IMR-90 (cell line): ENCODE measurements at regions not wholly inside any gene's neighbourhood (a gene's known extent, or its start where the extent isn't known, plus 50 kb on each side); places are given as distances from the start of the nearest gene placed in this dataset.

Experiments
- ATAC-seq: fragments of 200-7000 bp; cut with Tn5 transposase; 2 replicates; pipeline ENCODE4 v1.9.1; 2020; ENCODE audit warnings: low read depth, mild to moderate bottlenecking, moderate library complexity
- BruUV-seq: library from RNA; stranded (reverse); fragments of 400-500 nt; replicated peaks from 2 replicates; lab custom pipeline; 2021; lab: Mats Ljungman, UMichigan
- CTCF ChIA-PET: fragments of 300-600 bp; formaldehyde crosslinking; extraction: SDS; loops from one replicate; lab custom pipeline; 2021; ENCODE audit warnings: antibody characterized with exemption; lab: Yijun Ruan, JAX
- POLR2A ChIA-PET: fragments of 300-600 bp; sonication (Branson Sonifier 250); formaldehyde crosslinking; loops from one replicate; lab custom pipeline; 2022; ENCODE audit warnings: antibody characterized with exemption; ENCODE audit not compliant: unreplicated experiment; lab: Charles Lee
- DNase-seq: peaks from one replicate; pipeline ENCODE4 v3.0.0; 2013
- H2AFZ ChIP-seq: replicated peaks from 2 replicates; pipeline ENCODE3; 2013; ENCODE audit warnings: low read length, mild to moderate bottlenecking; ENCODE audit not compliant: poor library complexity
- H2AK5ac ChIP-seq: 2 replicates; pipeline ENCODE4 v1.6.1; 2013; ENCODE audit warnings: low read depth, low read length, inconsistent platforms
- H2AK9ac ChIP-seq: replicated peaks from 2 replicates; pipeline ENCODE3; 2013; ENCODE audit warnings: mild to moderate bottlenecking, low read depth, low read length, moderate library complexity; ENCODE audit not compliant: poor library complexity
- H2BK120ac ChIP-seq: 2 replicates; pipeline ENCODE4 v1.6.1; 2013; ENCODE audit warnings: low read depth, low read length, inconsistent platforms
- H2BK15ac ChIP-seq: 3 replicates; pipeline ENCODE4 v1.6.1; 2013; ENCODE audit warnings: low read depth, low read length, inconsistent platforms
- H2BK20ac ChIP-seq: 2 replicates; pipeline ENCODE4 v1.6.1; 2013; ENCODE audit warnings: low read depth, mild to moderate bottlenecking, inconsistent platforms, low read length, moderate library complexity
- H2BK5ac ChIP-seq: 2 replicates; pipeline ENCODE4 v1.6.1; 2013; ENCODE audit warnings: mild to moderate bottlenecking, low read depth, low read length, inconsistent platforms; ENCODE audit not compliant: poor library complexity, severe bottlenecking
- H3K14ac ChIP-seq: replicated peaks from 2 replicates; pipeline ENCODE4 v1.6.1; 2013; ENCODE audit warnings: low read depth, low read length, inconsistent platforms
- H3K18ac ChIP-seq: 2 replicates; pipeline ENCODE4 v1.6.1; 2013; ENCODE audit warnings: low read depth, low read length, control low read depth
- H3K23ac ChIP-seq: 2 replicates; pipeline ENCODE4 v1.6.1; 2013; ENCODE audit warnings: low read depth, low read length, inconsistent platforms
- H3K27ac ChIP-seq: 2 replicates; pipeline ENCODE4 v1.5.1; 2013; ENCODE audit warnings: mild to moderate bottlenecking, control low read depth, low read length; ENCODE audit not compliant: insufficient read depth
- H3K27me3 ChIP-seq: 2 replicates; pipeline ENCODE4 v1.6.1; 2013; ENCODE audit warnings: low read length; ENCODE audit not compliant: control insufficient read depth, insufficient read depth
- H3K36me3 ChIP-seq: 2 replicates; pipeline ENCODE4 v1.6.1; 2013; ENCODE audit warnings: low read length, mixed read lengths; ENCODE audit not compliant: control insufficient read depth, insufficient read depth
- H3K4ac ChIP-seq: 2 replicates; pipeline ENCODE4 v1.6.1; 2013; ENCODE audit warnings: low read depth, low read length, inconsistent platforms
- H3K4me1 ChIP-seq: 2 replicates; pipeline ENCODE4 v1.6.1; 2013; ENCODE audit warnings: low read length, mixed read lengths; ENCODE audit not compliant: control insufficient read depth, insufficient read depth
- H3K4me2 ChIP-seq: 2 replicates; pipeline ENCODE4 v1.6.1; 2013; ENCODE audit warnings: low read depth, mild to moderate bottlenecking, control low read depth, low read length, moderate library complexity
- H3K4me3 ChIP-seq: 2 replicates; pipeline ENCODE4 v1.5.1; 2013; ENCODE audit warnings: low read depth, mild to moderate bottlenecking, control low read depth, low read length, moderate library complexity; ENCODE audit not compliant: insufficient read depth
- H3K56ac ChIP-seq: 2 replicates; pipeline ENCODE4 v1.6.1; 2013; ENCODE audit warnings: low read length, inconsistent platforms; ENCODE audit not compliant: insufficient read depth; ENCODE audit errors: extremely low read depth
- H3K79me1 ChIP-seq, 2 experiments: 2 replicates each; pipeline ENCODE4 v1.6.1; 2013; ENCODE audit warnings: low read length in 2 of 2, inconsistent platforms in 1 of 2, low read depth in 1 of 2
- H3K9ac ChIP-seq: 2 replicates; pipeline ENCODE4 v1.6.1; 2013; ENCODE audit warnings: low read depth, low read length, control low read depth
- H3K9me1 ChIP-seq: 2 replicates; pipeline ENCODE4 v1.6.1; 2013; ENCODE audit warnings: low read length, inconsistent platforms; ENCODE audit not compliant: insufficient read depth
- H3K9me3 ChIP-seq: 2 replicates; pipeline ENCODE4 v1.6.1; 2013; ENCODE audit warnings: low read length; ENCODE audit not compliant: control insufficient read depth, insufficient read depth
- H4K20me1 ChIP-seq: 2 replicates; pipeline ENCODE4 v1.6.1; 2013; ENCODE audit warnings: low read length, inconsistent platforms; ENCODE audit not compliant: insufficient read depth
- H4K5ac ChIP-seq: 2 replicates; pipeline ENCODE4 v1.6.1; 2013; ENCODE audit warnings: mild to moderate bottlenecking, low read depth, low read length, control low read depth
- H4K8ac ChIP-seq, 2 experiments: 2 replicates each; pipeline ENCODE4 v1.6.1; 2013; ENCODE audit warnings: low read depth in 2 of 2, low read length in 2 of 2, control low read depth in 1 of 2, inconsistent platforms in 1 of 2
- H4K91ac ChIP-seq: 2 replicates; pipeline ENCODE4 v1.6.1; 2013; ENCODE audit warnings: low read depth, low read length, inconsistent platforms; ENCODE audit not compliant: insufficient read depth
- CHD1 ChIP-seq: IDR thresholded peaks from 2 replicates; pipeline ENCODE4 v1.6.1; 2012; ENCODE audit warnings: low read depth, low read length, improper control_type of control experiment
- POLR2A ChIP-seq: IDR thresholded peaks from 2 replicates; pipeline ENCODE4 v1.6.1; 2012; ENCODE audit warnings: mild to moderate bottlenecking, low read depth, low read length
- RAD21 ChIP-seq: IDR thresholded peaks from 2 replicates; pipeline ENCODE4 v1.6.1; 2012; ENCODE audit warnings: low read length, improper control_type of control experiment
- RFX5 ChIP-seq: IDR thresholded peaks from 2 replicates; pipeline ENCODE4 v1.8.0; 2012; ENCODE audit warnings: low read depth, mild to moderate bottlenecking, low read length, moderate library complexity
- WGBS, 2 experiments: methylation state at CpG; one replicate each; pipeline versions ENCODE4 v1.1.5 to v1.1.7; 2013; ENCODE audit warnings: missing lambda C conversion rate in 2 of 2; ENCODE audit not compliant: insufficient read length in 1 of 2; ENCODE audit errors: extremely low coverage in 2 of 2; 5-methylcytosine and 5-hydroxymethylcytosine counted together
- dilution Hi-C: fragments of 300-500 bp; cut with HindIII; formaldehyde crosslinking; loops from one replicate; pipeline ENCODE4 v1.14.3; 2018; ENCODE audit warnings: low sequenced_read_pairs; ENCODE audit not compliant: unreplicated experiment
- in situ Hi-C: fragments of 300-500 bp; cut with MboI; formaldehyde crosslinking; loops from 3 replicates; pipeline ENCODE4 v1.14.3; 2019; ENCODE audit warnings: low sequenced_read_pairs, inconsistent platforms, mixed read lengths
- intact Hi-C: fragments of 100-400 bp; cut with micrococcal nuclease; formaldehyde crosslinking; loops from 2 replicates; pipeline ENCODE4 v1.10.0; 2022

- Histone ChIP-seq H3K9ac (no peak overlapping the region), H3K18ac (no peak overlapping the region), H2AK5ac (no peak overlapping the region), H2AK9ac (no peak overlapping the region), H3K9me3 (peaks cover 2% of the 10 kb centered on the region), H3K4me3 (no peak overlapping the region), H3K27ac (no peak overlapping the region), H2BK5ac (no peak overlapping the region), H2BK120ac (no peak overlapping the region), H3K4ac (no peak overlapping the region), H2BK15ac (no peak overlapping the region), H4K20me1 (no peaks in the 10 kb centered on the region), H3K56ac (no peak overlapping the region), H2AFZ (no peak overlapping the region), H4K8ac (no peak overlapping the region), H3K14ac (no peak overlapping the region), H2BK20ac (no peak overlapping the region), H3K4me2 (no peak overlapping the region), H4K5ac (no peak overlapping the region), H3K4me1 (peaks cover 8% of the 10 kb centered on the region), H3K27me3 (no peaks in the 10 kb centered on the region), H3K23ac (no peak overlapping the region), H4K91ac (no peak overlapping the region), H3K79me1 (no peaks in the 10 kb centered on the region; a peak in 1 of 4 replicates), H3K36me3 (no peaks in the 10 kb centered on the region), H3K9me1 (peaks cover 4% of the 10 kb centered on the region)
- 100% methylated on average over 7 of the region's 11 CpGs; no CpG with 5 or more reads in 1 of the 2 experiments for WGBS, 2 experiments
- intact Hi-C loops: no loop called here
- POLR2A ChIA-PET: no interaction called here
- BruUV-seq: no TSS peak
- CTCF ChIA-PET: no interaction called here
- in situ Hi-C loops: no loop called here
- DNase-seq: no peak
- TF ChIP-seq RFX5: no peak
- TF ChIP-seq POLR2A: no peak
- TF ChIP-seq CHD1: no peak
- no peak for TF ChIP-seq RAD21
- ATAC-seq: no peak
- dilution Hi-C loops: no loop called here
Measured at GRCh38 chr10:30763918-30764317, 134.4 kb upstream of the LYZL2 start.
